ENCODE measurements at regions not wholly inside any gene's neighbourhood (a gene's known extent, or its start where the extent isn't known, plus 50 kb on each side); places are given as distances from the start of the nearest gene placed in this dataset.

DNA sequence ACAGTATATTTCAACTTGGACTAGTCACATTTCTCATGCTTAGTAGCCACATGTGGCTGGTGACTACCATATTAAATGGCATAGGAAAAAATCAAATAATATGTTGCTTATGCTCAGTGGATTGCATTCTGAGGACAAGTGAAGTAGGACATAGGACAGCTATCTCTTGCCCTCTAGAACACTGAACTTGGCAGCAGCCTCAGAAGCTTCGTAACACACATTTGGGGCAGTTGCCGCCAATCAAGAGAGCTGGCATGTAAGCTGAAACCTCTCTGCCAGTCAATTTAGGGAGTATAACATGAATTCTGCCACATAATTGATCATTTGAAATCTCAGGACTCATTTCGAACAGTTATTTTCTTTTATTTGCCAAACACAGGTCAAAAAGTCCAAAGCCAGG, 505.5 kb downstream of the MAT2B start:
- Histone ChIP-seq H3K4ac (ENCODE audit: low read depth in 1 of 2, low read length in 2 of 2) (no peak overlapping the region), H3K23ac (ENCODE audit: low read length in 2 of 2) (no peak overlapping the region), H3K18ac (ENCODE audit: low read depth in 1 of 2, low read length in 2 of 2) (no peak overlapping the region), H3K14ac (ENCODE audit: low read length in 2 of 2) (no peak overlapping the region), H2BK15ac (ENCODE audit: low read depth, poor library complexity, severe bottlenecking) (no peak overlapping the region), H3K27ac (ENCODE audit: low read length, poor library complexity, severe bottlenecking) (no peak overlapping the region), H3K79me1 (replicated peaks; ENCODE audit: low read length, poor library complexity, severe bottlenecking) (no peaks in the 10 kb centered on the region), H3K4me3 (ENCODE audit: insufficient read depth in 1 of 2, low read depth in 1 of 2, low read length in 2 of 2) (no peak overlapping the region), H3K4me2 (ENCODE audit: low read length, poor library complexity, severe bottlenecking) (no peak overlapping the region), H2BK12ac (ENCODE audit: low read length in 2 of 2) (no peak overlapping the region), H3K9ac (ENCODE audit: low read length) (no peak overlapping the region), H4K8ac (ENCODE audit: low read length) (no peak overlapping the region), H2AFZ (ENCODE audit: low read depth, low read length) (no peak overlapping the region), H2BK5ac (ENCODE audit: low read depth, low read length, poor library complexity, severe bottlenecking) (no peak overlapping the region), H2AK5ac (ENCODE audit: low read length, severe bottlenecking) (no peak overlapping the region), H3K4me1 (ENCODE audit: control insufficient read depth, insufficient read depth, low read depth, low read length) (no peaks in the 10 kb centered on the region), H2BK120ac (ENCODE audit: low read depth, low read length) (no peak overlapping the region), H4K91ac (ENCODE audit: low read length) (no peak overlapping the region), H3K9me3 (ENCODE audit: control insufficient read depth, low read length) (no peaks in the 10 kb centered on the region), H3K36me3 (ENCODE audit: control insufficient read depth in 1 of 2, insufficient read depth in 2 of 2, low read depth in 1 of 2, low read length in 2 of 2) (no peaks in the 10 kb centered on the region), H3K27me3 (ENCODE audit: control insufficient read depth in 1 of 2, insufficient read depth in 1 of 2, low read length in 2 of 2) (no peaks in the 10 kb centered on the region)
- DNase-seq = no peak
- 100% methylated on average over 2 of the region's 3 CpGs for WGBS

DNA sequence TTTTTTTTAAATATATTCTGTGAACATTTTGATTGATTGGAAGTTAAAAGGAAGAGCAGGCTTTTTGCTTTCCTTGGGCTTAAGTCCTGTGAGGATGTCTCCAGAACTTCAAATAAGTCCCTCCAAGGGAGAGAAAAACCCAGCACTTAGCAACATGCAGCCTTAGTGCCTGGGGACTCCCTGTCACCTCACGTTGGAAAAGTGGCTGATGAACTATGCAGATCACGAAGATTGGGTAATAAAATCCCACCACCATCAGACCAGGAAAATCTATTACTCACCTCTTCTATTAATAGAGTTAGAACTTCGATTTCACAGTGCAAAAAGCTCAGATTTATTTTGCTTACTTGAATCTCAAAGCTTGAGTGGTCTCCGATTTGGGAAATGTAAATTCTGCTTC, 507.0 kb downstream of the MAT2B start:
- Histone ChIP-seq H2BK12ac (ENCODE audit: low read length in 2 of 2) (no peak overlapping the region), H2BK5ac (ENCODE audit: low read depth, low read length, poor library complexity, severe bottlenecking) (no peak overlapping the region), H3K4ac (ENCODE audit: low read depth in 1 of 2, low read length in 2 of 2) (no peak overlapping the region), H4K91ac (ENCODE audit: low read length) (no peak overlapping the region), H3K14ac (ENCODE audit: low read length in 2 of 2) (no peak overlapping the region), H2AFZ (ENCODE audit: low read depth, low read length) (no peak overlapping the region), H3K36me3 (ENCODE audit: control insufficient read depth in 1 of 2, insufficient read depth in 2 of 2, low read depth in 1 of 2, low read length in 2 of 2) (no peaks in the 10 kb centered on the region), H4K8ac (ENCODE audit: low read length) (no peak overlapping the region), H3K27me3 (ENCODE audit: control insufficient read depth in 1 of 2, insufficient read depth in 1 of 2, low read length in 2 of 2) (no peaks in the 10 kb centered on the region), H3K4me1 (ENCODE audit: control insufficient read depth, insufficient read depth, low read depth, low read length) (no peaks in the 10 kb centered on the region), H3K4me2 (ENCODE audit: low read length, poor library complexity, severe bottlenecking) (no peak overlapping the region), H3K9ac (ENCODE audit: low read length) (peak overlapping the region; percentile 63), H3K27ac (ENCODE audit: low read length, poor library complexity, severe bottlenecking) (no peak overlapping the region), H2BK15ac (ENCODE audit: low read depth, poor library complexity, severe bottlenecking) (no peak overlapping the region), H2BK120ac (ENCODE audit: low read depth, low read length) (no peak overlapping the region), H3K18ac (ENCODE audit: low read depth in 1 of 2, low read length in 2 of 2) (no peak overlapping the region), H3K4me3 (ENCODE audit: insufficient read depth in 1 of 2, low read depth in 1 of 2, low read length in 2 of 2) (no peak overlapping the region), H3K9me3 (ENCODE audit: control insufficient read depth, low read length) (no peaks in the 10 kb centered on the region), H2AK5ac (ENCODE audit: low read length, severe bottlenecking) (no peak overlapping the region), H3K23ac (ENCODE audit: low read length in 2 of 2) (no peak overlapping the region), H3K79me1 (replicated peaks; ENCODE audit: low read length, poor library complexity, severe bottlenecking) (no peaks in the 10 kb centered on the region)
- peak; percentile 17 for DNase-seq
- 61% methylated on average over 4 of the region's 4 CpGs for WGBS

DNA sequence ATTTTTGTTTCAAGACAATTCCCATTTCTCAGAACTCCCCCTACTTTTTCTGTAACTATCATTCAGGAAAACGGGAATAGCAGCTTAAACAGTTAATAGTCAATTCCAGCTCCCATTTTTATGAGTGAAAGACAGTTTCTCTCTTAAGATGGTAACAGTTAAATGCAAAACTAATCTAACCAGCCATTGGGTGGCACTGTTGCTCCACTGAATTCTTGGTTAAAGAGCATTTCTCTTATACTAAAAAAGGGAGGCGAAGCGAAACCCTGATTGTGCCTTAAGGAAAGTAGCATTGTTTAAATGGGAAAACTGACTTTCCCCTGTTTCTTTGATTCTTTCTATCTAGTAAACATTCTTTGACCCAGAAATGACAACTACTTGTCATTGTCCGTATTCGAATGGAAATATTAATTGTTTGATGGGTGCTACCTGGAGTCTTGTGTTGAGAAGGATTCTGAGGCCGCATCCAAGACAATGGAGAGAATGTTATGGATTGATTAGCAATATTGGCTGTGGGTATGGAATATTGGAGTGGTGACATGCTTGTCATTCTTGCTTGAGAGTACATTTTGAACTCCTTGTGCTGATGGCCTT, 507.8 kb downstream of the MAT2B start:
- Histone ChIP-seq H3K27me3 (ENCODE audit: control insufficient read depth in 1 of 2, insufficient read depth in 1 of 2, low read length in 2 of 2) (no peaks in the 10 kb centered on the region), H4K91ac (ENCODE audit: low read length) (no peak overlapping the region)
- WGBS = 61% methylated on average over 5 of the region's 6 CpGs

DNA sequence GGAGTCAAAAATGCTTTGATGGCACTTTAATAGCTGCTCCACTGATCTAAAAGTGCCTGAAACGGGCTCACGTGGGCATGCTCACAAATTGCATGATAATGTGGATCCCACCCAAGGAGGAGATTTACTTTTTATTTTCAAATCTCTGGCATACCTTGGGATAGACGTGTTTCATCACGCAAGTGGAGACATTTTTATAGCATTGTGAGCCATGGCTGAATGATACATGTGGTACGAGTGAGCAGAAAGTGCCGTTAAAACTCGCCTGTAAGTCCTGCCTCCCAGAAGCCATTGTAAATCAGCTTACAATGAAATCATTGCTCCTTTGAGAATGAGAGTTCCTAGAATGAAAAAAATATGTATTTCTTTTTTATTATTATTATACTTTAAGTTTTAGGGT, 514.7 kb downstream of the MAT2B start:
- Histone ChIP-seq H3K9me3 (ENCODE audit: control insufficient read depth, low read length) (no peaks in the 10 kb centered on the region), H3K4me2 (ENCODE audit: low read length, poor library complexity, severe bottlenecking) (no peak overlapping the region), H3K4me3 (ENCODE audit: insufficient read depth in 1 of 2, low read depth in 1 of 2, low read length in 2 of 2) (no peak overlapping the region), H4K91ac (ENCODE audit: low read length) (no peak overlapping the region), H3K14ac (ENCODE audit: low read length in 2 of 2) (no peak overlapping the region), H3K27me3 (ENCODE audit: control insufficient read depth in 1 of 2, insufficient read depth in 1 of 2, low read length in 2 of 2) (no peaks in the 10 kb centered on the region), H3K4me1 (ENCODE audit: control insufficient read depth, insufficient read depth, low read depth, low read length) (no peaks in the 10 kb centered on the region), H3K4ac (ENCODE audit: low read depth in 1 of 2, low read length in 2 of 2) (no peak overlapping the region), H2AFZ (ENCODE audit: low read depth, low read length) (no peak overlapping the region), H2BK120ac (ENCODE audit: low read depth, low read length) (no peak overlapping the region), H3K18ac (ENCODE audit: low read depth in 1 of 2, low read length in 2 of 2) (no peak overlapping the region), H2BK15ac (ENCODE audit: low read depth, poor library complexity, severe bottlenecking) (no peak overlapping the region), H3K79me1 (replicated peaks; ENCODE audit: low read length, poor library complexity, severe bottlenecking) (no peaks in the 10 kb centered on the region), H3K9ac (ENCODE audit: low read length) (no peak overlapping the region), H2BK12ac (ENCODE audit: low read length in 2 of 2) (no peak overlapping the region), H3K23ac (ENCODE audit: low read length in 2 of 2) (no peak overlapping the region), H2AK5ac (ENCODE audit: low read length, severe bottlenecking) (no peak overlapping the region), H3K36me3 (ENCODE audit: control insufficient read depth in 1 of 2, insufficient read depth in 2 of 2, low read depth in 1 of 2, low read length in 2 of 2) (no peaks in the 10 kb centered on the region), H3K27ac (ENCODE audit: low read length, poor library complexity, severe bottlenecking) (no peak overlapping the region), H4K8ac (ENCODE audit: low read length) (no peak overlapping the region), H2BK5ac (ENCODE audit: low read depth, low read length, poor library complexity, severe bottlenecking) (no peak overlapping the region)
- WGBS = 93% methylated on average over 6 of the region's 7 CpGs
- no peak for DNase-seq

More for the DNA sequence above, 507.8 kb downstream of the MAT2B start:
- H4K8ac ChIP-seq (ENCODE audit: low read length) = no peak overlapping the region
- DNase-seq = peak; percentile 77
- no peak overlapping the region for H2BK15ac ChIP-seq (ENCODE audit: low read depth, poor library complexity, severe bottlenecking)
- no peak overlapping the region for H3K14ac ChIP-seq (ENCODE audit: low read length in 2 of 2)
- H2AK5ac ChIP-seq (ENCODE audit: low read length, severe bottlenecking) = no peak overlapping the region
- no peak overlapping the region for H2BK12ac ChIP-seq (ENCODE audit: low read length in 2 of 2)
- no peak overlapping the region for H3K4ac ChIP-seq (ENCODE audit: low read depth in 1 of 2, low read length in 2 of 2)
- H3K36me3 ChIP-seq (ENCODE audit: control insufficient read depth in 1 of 2, insufficient read depth in 2 of 2, low read depth in 1 of 2, low read length in 2 of 2) = no peaks in the 10 kb centered on the region
- no peak overlapping the region for H3K4me3 ChIP-seq (ENCODE audit: insufficient read depth in 1 of 2, low read depth in 1 of 2, low read length in 2 of 2)
- H2BK5ac ChIP-seq (ENCODE audit: low read depth, low read length, poor library complexity, severe bottlenecking) = no peak overlapping the region
- no peak overlapping the region for H3K4me2 ChIP-seq (ENCODE audit: low read length, poor library complexity, severe bottlenecking)
- no peaks in the 10 kb centered on the region for H3K79me1 ChIP-seq (replicated peaks; ENCODE audit: low read length, poor library complexity, severe bottlenecking)
- H2BK120ac ChIP-seq (ENCODE audit: low read depth, low read length) = no peak overlapping the region
- H3K4me1 ChIP-seq (ENCODE audit: control insufficient read depth, insufficient read depth, low read depth, low read length) = no peaks in the 10 kb centered on the region
- peak overlapping the region; percentile 63 for H3K9ac ChIP-seq (ENCODE audit: low read length)
- no peak overlapping the region for H2AFZ ChIP-seq (ENCODE audit: low read depth, low read length)
- no peak overlapping the region for H3K18ac ChIP-seq (ENCODE audit: low read depth in 1 of 2, low read length in 2 of 2)
- no peaks in the 10 kb centered on the region for H3K9me3 ChIP-seq (ENCODE audit: control insufficient read depth, low read length)
- no peak overlapping the region for H3K27ac ChIP-seq (ENCODE audit: low read length, poor library complexity, severe bottlenecking)
- no peak overlapping the region for H3K23ac ChIP-seq (ENCODE audit: low read length in 2 of 2)
